KMS-11 (cell line): ENCODE measurements at regions not wholly inside any gene's neighbourhood (a gene's known extent, or its start where the extent isn't known, plus 50 kb on each side); places are given as distances from the start of the nearest gene placed in this dataset.

Source experiments
- H2AFZ ChIP-seq: fragments of 200-600 bp; sonication (generic); 2 replicates; pipeline ENCODE4 v1.6.1; 2016; ENCODE audit warnings: antibody characterized with exemption, mixed run types, low read depth
- H3K27ac ChIP-seq: fragments of 200-600 bp; sonication (generic); 2 replicates; pipeline ENCODE4 v1.6.1; 2016; ENCODE audit warnings: mild to moderate bottlenecking, mixed run types
- H3K27me3 ChIP-seq: fragments of 200-600 bp; sonication (generic); 2 replicates; pipeline ENCODE4 v1.6.1; 2017; ENCODE audit warnings: mild to moderate bottlenecking, low read depth, mixed run types, moderate library complexity; ENCODE audit not compliant: insufficient read depth
- H3K36me3 ChIP-seq: fragments of 200-600 bp; sonication (generic); 2 replicates; pipeline ENCODE4 v1.6.1; 2017; ENCODE audit warnings: mild to moderate bottlenecking, mixed run types; ENCODE audit not compliant: insufficient read depth
- H3K4me1 ChIP-seq: fragments of 200-600 bp; sonication (generic); 2 replicates; pipeline ENCODE4 v1.6.1; 2016; ENCODE audit warnings: mild to moderate bottlenecking, low read depth, mixed run types; ENCODE audit not compliant: poor library complexity, severe bottlenecking
- H3K4me2 ChIP-seq: fragments of 200-600 bp; sonication (generic); 2 replicates; pipeline ENCODE4 v1.7.0; 2016; ENCODE audit warnings: mild to moderate bottlenecking, mixed run types
- H3K4me3 ChIP-seq: fragments of 200-600 bp; sonication (generic); IDR thresholded peaks from 2 replicates; pipeline ENCODE4 v1.6.1; 2017; ENCODE audit warnings: low read depth, low read length, mixed read lengths; ENCODE audit not compliant: insufficient read depth
- H3K79me2 ChIP-seq: fragments of 200-600 bp; sonication (generic); 2 replicates; pipeline ENCODE4 v1.6.1; 2016; ENCODE audit warnings: low read depth, mixed run types; ENCODE audit not compliant: insufficient read depth
- H3K9ac ChIP-seq: fragments of 200-600 bp; sonication (generic); 2 replicates; pipeline ENCODE4 v1.6.1; 2016; ENCODE audit warnings: mild to moderate bottlenecking, mixed run types
- H4K20me1 ChIP-seq: fragments of 200-600 bp; sonication (generic); 2 replicates; pipeline ENCODE4 v1.6.1; 2016; ENCODE audit warnings: mild to moderate bottlenecking, mixed run types; ENCODE audit not compliant: insufficient read depth
- TF ChIP-seq, protein P1 (sequence below): fragments of 200-600 bp; sonication (generic); conservative IDR thresholded peaks from 2 replicates; pipeline ENCODE4 v1.6.1; 2017; ENCODE audit warnings: low read depth, mild to moderate bottlenecking, antibody characterized with exemption, low read length, moderate library complexity, mixed read lengths

DNA sequence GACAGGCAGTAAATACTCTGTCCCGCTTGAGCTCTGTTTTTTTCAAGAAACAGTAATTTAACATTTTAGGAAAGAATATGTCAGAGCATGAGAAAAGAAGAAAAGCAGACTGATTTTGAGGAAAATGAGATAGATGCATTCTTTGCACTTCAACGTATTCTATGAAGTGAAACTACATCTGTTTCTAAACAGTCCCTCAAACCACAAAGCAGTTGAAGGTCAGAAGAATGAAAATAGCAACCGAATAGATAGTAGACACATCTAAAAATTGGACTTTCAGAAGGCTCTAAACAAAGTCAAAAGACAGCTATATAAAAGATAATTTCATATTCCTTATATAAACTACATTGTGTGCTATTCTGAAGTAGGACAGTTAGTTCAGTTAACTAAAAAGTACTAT is 172.6 kb upstream of the LRRC3B start:
- Histone ChIP-seq H3K27ac (peak overlapping the region; percentile 56; the same call in 1 of the 2 replicates), H3K4me2 (peak overlapping the region; percentile 86)

DNA sequence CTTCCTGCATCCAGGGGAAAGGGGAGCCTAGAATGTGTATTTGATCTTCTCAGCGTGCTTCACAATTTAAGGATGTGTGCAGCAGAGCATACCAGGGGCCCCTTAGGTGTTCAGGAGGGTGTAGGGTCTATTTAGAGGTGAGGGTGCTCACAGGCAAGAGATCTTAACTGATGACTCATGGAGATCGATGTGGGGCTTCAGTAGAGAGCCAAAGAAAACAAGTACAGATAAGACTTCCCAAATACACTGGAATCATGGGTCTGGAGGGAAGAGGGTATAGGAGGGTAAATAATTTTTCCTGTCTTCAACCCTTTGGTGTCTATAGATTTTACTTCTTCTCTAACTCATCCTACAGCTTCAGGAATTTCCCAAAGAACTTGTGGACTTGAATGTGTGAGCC is 170.2 kb upstream of the LRRC3B start:
- Histone ChIP-seq H2AFZ (no peak overlapping the region), H4K20me1 (no peaks in the 10 kb centered on the region), H3K79me2 (no peaks in the 10 kb centered on the region), H3K27me3 (no peaks in the 10 kb centered on the region), H3K9ac (no peak overlapping the region), H3K4me2 (no peak overlapping the region), H3K4me3 (no peak overlapping the region), H3K4me1 (peaks cover 22% of the 10 kb centered on the region), H3K36me3 (no peaks in the 10 kb centered on the region), H3K27ac (no peak overlapping the region)
- TF ChIP-seq, protein P1, sequence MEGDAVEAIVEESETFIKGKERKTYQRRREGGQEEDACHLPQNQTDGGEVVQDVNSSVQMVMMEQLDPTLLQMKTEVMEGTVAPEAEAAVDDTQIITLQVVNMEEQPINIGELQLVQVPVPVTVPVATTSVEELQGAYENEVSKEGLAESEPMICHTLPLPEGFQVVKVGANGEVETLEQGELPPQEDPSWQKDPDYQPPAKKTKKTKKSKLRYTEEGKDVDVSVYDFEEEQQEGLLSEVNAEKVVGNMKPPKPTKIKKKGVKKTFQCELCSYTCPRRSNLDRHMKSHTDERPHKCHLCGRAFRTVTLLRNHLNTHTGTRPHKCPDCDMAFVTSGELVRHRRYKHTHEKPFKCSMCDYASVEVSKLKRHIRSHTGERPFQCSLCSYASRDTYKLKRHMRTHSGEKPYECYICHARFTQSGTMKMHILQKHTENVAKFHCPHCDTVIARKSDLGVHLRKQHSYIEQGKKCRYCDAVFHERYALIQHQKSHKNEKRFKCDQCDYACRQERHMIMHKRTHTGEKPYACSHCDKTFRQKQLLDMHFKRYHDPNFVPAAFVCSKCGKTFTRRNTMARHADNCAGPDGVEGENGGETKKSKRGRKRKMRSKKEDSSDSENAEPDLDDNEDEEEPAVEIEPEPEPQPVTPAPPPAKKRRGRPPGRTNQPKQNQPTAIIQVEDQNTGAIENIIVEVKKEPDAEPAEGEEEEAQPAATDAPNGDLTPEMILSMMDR, result no peak

More for the DNA sequence above, 172.6 kb upstream of the LRRC3B start:
- no peaks in the 10 kb centered on the region for H3K27me3 ChIP-seq
- no peak overlapping the region for H3K9ac ChIP-seq
- H3K36me3 ChIP-seq, result no peaks in the 10 kb centered on the region
- H3K4me1 ChIP-seq, result peaks cover 22% of the 10 kb centered on the region
- TF ChIP-seq, protein P1, result no peak
- no peaks in the 10 kb centered on the region for H3K79me2 ChIP-seq
- H3K4me3 ChIP-seq, result no peak overlapping the region
- no peaks in the 10 kb centered on the region for H4K20me1 ChIP-seq
- peak overlapping the region; percentile 47; the same call in 1 of the 2 replicates for H2AFZ ChIP-seq

DNA sequence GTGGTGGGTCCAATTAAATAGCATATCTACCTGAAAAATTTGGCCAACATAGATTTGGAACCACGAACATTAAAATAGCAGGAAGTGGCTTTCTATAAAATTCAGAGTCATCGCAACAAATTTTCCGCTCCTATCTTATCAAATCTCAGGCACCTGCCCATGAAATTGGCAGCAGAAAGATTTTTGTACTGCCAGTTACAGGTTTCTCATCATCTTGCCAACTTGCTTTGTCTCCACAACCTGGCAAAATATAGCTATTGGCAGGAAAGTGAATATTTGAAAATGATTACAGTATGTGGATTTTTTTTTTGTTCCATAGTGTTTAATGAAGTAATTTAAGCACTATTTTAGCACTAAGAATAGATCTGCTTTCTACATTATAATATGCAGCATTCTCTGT is 161.6 kb upstream of the LRRC3B start:
- Histone ChIP-seq H3K4me2 (no peak overlapping the region), H3K27ac (no peak overlapping the region), H3K27me3 (no peaks in the 10 kb centered on the region), H3K9ac (no peak overlapping the region), H3K4me1 (peaks cover 5% of the 10 kb centered on the region), H3K36me3 (no peaks in the 10 kb centered on the region), H4K20me1 (no peaks in the 10 kb centered on the region), H3K4me3 (no peak overlapping the region), H3K79me2 (no peaks in the 10 kb centered on the region), H2AFZ (no peak overlapping the region)
- TF ChIP-seq, protein P1, result no peak

DNA sequence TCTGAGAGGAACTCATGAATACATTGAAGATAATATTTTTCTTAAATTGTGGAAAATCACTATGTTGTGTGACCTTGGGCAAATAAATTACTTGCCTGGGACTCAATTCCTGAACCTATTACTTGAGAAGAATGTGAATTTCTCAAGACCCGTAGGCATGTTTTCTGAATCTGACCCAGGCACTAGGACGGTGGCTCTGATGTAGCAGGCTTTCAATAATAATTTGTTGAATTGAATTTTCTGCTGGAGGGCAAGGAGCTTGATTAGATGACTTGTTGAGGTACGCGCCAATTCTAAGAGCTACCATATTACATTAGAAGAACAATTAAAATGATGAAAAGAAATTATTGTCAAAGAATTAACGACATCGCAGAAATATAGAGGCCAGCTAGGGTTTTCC is 150.2 kb upstream of the LRRC3B start:
- Histone ChIP-seq H3K27me3 (no peaks in the 10 kb centered on the region), H3K79me2 (no peaks in the 10 kb centered on the region)
- TF ChIP-seq, protein P1, result no peak

DNA sequence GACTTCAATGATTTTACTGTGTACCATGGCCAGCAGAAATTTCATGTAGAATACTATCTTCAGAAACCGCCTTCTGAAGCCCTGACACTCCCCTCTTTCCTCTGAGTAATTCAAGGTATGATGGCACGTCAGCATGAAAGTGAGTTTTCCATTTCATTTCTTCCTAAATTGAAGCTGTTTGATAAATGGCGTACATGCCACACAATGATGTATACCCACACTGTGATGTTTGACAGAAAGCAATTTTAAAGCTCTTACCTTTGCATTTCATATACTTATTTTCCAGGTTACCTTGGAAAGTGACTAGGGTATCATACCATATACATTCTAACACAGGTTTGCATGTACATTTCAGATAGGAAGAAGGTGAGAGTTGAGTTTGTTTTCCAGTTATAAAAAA is 147.9 kb upstream of the LRRC3B start:
- Histone ChIP-seq H3K36me3 (no peaks in the 10 kb centered on the region), H3K4me1 (no peaks in the 10 kb centered on the region), H2AFZ (no peak overlapping the region), H3K27ac (no peak overlapping the region), H3K4me3 (no peak overlapping the region), H3K9ac (no peak overlapping the region), H3K79me2 (no peaks in the 10 kb centered on the region), H3K4me2 (no peak overlapping the region), H4K20me1 (no peaks in the 10 kb centered on the region), H3K27me3 (no peaks in the 10 kb centered on the region)
- TF ChIP-seq, protein P1, result no peak

More for the DNA sequence above, 150.2 kb upstream of the LRRC3B start:
- Histone ChIP-seq H2AFZ (no peak overlapping the region), H3K27ac (no peak overlapping the region), H3K4me1 (no peaks in the 10 kb centered on the region), H4K20me1 (no peaks in the 10 kb centered on the region), H3K4me2 (no peak overlapping the region), H3K36me3 (no peaks in the 10 kb centered on the region), H3K9ac (no peak overlapping the region), H3K4me3 (no peak overlapping the region)
